Ovary (tissue), 3 donors: ENCODE measurements at regions not wholly inside any gene's neighbourhood (a gene's known extent, or its start where the extent isn't known, plus 50 kb on each side); places are given as distances from the start of the nearest gene placed in this dataset.

Source experiments
- POLR2A ChIP-seq: fragments of 450-650 bp; IDR thresholded peaks from one replicate; pipeline ENCODE4 v1.6.1; 2017; ENCODE audit warnings: antibody characterized with exemption, mild to moderate bottlenecking, moderate library complexity
- TF ChIP-seq, protein P1 (sequence below), 3 donors: fragments of 450-650 bp in 2 of 3; fragments of 200-600 bp in 1 of 3; IDR thresholded peaks; one replicate each; pipeline versions ENCODE4 v1.5.1 to v1.8.0; 2016 to 2022; ENCODE audit warnings: antibody characterized with exemption in 3 of 3, mild to moderate bottlenecking in 1 of 3
- donor health status: DM: no; HTN: no; CAD: no.

DNA sequence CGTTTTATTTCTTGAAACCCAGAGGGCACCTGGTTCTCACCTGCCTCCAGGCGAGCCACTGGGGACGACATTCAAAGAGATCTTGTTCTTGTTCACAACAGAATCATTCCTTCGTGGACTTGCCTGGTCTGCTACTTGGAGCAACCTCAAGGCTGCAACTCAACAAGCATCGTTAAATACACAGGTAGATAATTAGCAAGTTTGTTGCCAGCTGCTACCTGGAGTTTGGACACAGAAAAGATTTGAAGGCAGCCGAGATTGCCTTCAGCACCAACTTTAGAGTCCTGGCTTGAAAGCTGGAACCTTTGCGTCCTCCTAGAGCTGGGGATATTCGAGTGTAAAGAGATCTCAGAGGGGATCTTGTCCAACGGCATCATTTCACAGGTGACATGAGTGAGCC is 89.6 kb upstream of the C7orf33 start:
- no peak for TF ChIP-seq POLR2A
- TF ChIP-seq, protein P1, sequence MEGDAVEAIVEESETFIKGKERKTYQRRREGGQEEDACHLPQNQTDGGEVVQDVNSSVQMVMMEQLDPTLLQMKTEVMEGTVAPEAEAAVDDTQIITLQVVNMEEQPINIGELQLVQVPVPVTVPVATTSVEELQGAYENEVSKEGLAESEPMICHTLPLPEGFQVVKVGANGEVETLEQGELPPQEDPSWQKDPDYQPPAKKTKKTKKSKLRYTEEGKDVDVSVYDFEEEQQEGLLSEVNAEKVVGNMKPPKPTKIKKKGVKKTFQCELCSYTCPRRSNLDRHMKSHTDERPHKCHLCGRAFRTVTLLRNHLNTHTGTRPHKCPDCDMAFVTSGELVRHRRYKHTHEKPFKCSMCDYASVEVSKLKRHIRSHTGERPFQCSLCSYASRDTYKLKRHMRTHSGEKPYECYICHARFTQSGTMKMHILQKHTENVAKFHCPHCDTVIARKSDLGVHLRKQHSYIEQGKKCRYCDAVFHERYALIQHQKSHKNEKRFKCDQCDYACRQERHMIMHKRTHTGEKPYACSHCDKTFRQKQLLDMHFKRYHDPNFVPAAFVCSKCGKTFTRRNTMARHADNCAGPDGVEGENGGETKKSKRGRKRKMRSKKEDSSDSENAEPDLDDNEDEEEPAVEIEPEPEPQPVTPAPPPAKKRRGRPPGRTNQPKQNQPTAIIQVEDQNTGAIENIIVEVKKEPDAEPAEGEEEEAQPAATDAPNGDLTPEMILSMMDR (IDR thresholded peaks at IDR 0.05): no peak
